HG03432 (cell line): ENCODE measurements at regions not wholly inside any gene's neighbourhood (a gene's known extent, or its start where the extent isn't known, plus 50 kb on each side); places are given as distances from the start of the nearest gene placed in this dataset.

Source experiments
- ATAC-seq: cut with Tn5 transposase; IDR thresholded peaks from one replicate; pipeline ENCODE4 v1.9.1; 2021; ENCODE audit warnings: mild to moderate bottlenecking, moderate library complexity; ENCODE audit not compliant: unreplicated experiment

GRCh38 chr2:192854706-192855105 lies 660.0 kb upstream of the TMEFF2 start:
- no peak for ATAC-seq

GRCh38 chr2:192854031-192854430 lies 659.3 kb upstream of the TMEFF2 start:
- no peak for ATAC-seq

GRCh38 chr2:192828947-192829346 lies 634.2 kb upstream of the TMEFF2 start:
- ATAC-seq: no peak

GRCh38 chr2:192828175-192828574 lies 633.4 kb upstream of the TMEFF2 start:
- no peak for ATAC-seq

GRCh38 chr2:192827735-192828134 lies 633.0 kb upstream of the TMEFF2 start:
- ATAC-seq: no peak

GRCh38 chr2:192814376-192814775 lies 619.6 kb upstream of the TMEFF2 start:
- ATAC-seq: no peak

GRCh38 chr2:192813341-192813740 lies 618.6 kb upstream of the TMEFF2 start:
- no peak for ATAC-seq

- no peak for ATAC-seq
These were observed 614.4 kb upstream of the TMEFF2 start for GRCh38 chr2:192809173-192809572.

- no peak for ATAC-seq
These were observed 588.9 kb upstream of the TMEFF2 start for GRCh38 chr2:192783643-192784042.

- no peak for ATAC-seq
These were observed 580.9 kb upstream of the TMEFF2 start for GRCh38 chr2:192775459-192776262.

GRCh38 chr2:192775011-192775410 lies 580.3 kb upstream of the TMEFF2 start:
- ATAC-seq: no peak

GRCh38 chr2:192773044-192773443 lies 578.3 kb upstream of the TMEFF2 start:
- ATAC-seq: no peak

GRCh38 chr2:192749611-192750200 lies 555.0 kb upstream of the TMEFF2 start:
- ATAC-seq: peak; percentile 54

GRCh38 chr2:192741889-192742288 lies 547.2 kb upstream of the TMEFF2 start:
- no peak for ATAC-seq

- ATAC-seq: no peak
These were observed 540.7 kb upstream of the TMEFF2 start for GRCh38 chr2:192735447-192735846.

- ATAC-seq: no peak
These were observed 534.6 kb upstream of the TMEFF2 start for GRCh38 chr2:192729369-192729768.

- no peak for ATAC-seq
These were observed 531.3 kb upstream of the TMEFF2 start for GRCh38 chr2:192725991-192726390.

- ATAC-seq: no peak
These were observed 524.9 kb upstream of the TMEFF2 start for GRCh38 chr2:192719629-192720028.

GRCh38 chr2:192718340-192718739 lies 523.6 kb upstream of the TMEFF2 start:
- no peak for ATAC-seq

GRCh38 chr2:192700934-192701333 lies 506.2 kb upstream of the TMEFF2 start:
- no peak for ATAC-seq

- no peak for ATAC-seq
These were observed 503.1 kb upstream of the TMEFF2 start for GRCh38 chr2:192697880-192698279.

GRCh38 chr2:192696857-192697256 lies 502.1 kb upstream of the TMEFF2 start:
- ATAC-seq: no peak

GRCh38 chr2:192687015-192687414 lies 492.3 kb upstream of the TMEFF2 start:
- no peak for ATAC-seq
